Hepatocyte (in vitro differentiated cells): ENCODE measurements at regions not wholly inside any gene's neighbourhood (a gene's known extent, or its start where the extent isn't known, plus 50 kb on each side); places are given as distances from the start of the nearest gene placed in this dataset.

ENCODE experiments used
- DNase-seq: peaks from one replicate; pipeline ENCODE4 v3.0.0-alpha.2; 2016; ENCODE audit warnings: low spot score
- H2AFZ ChIP-seq: fragments of 200-600 bp; sonication (generic); 2 replicates; pipeline ENCODE4 v1.6.0; 2016; ENCODE audit warnings: antibody characterized with exemption, mild to moderate bottlenecking
- H3K27ac ChIP-seq: fragments of 200-600 bp; sonication (generic); 2 replicates; pipeline ENCODE4 v1.5.1; 2016; ENCODE audit warnings: mild to moderate bottlenecking
- H3K27me3 ChIP-seq: fragments of 200-600 bp; sonication (generic); 2 replicates; pipeline ENCODE4 v1.6.1; 2016
- H3K36me3 ChIP-seq: fragments of 200-600 bp; sonication (generic); replicated peaks from 2 replicates; pipeline ENCODE4 v1.5.1; 2016; ENCODE audit warnings: low read depth; ENCODE audit not compliant: insufficient read depth
- H3K4me1 ChIP-seq: fragments of 200-600 bp; sonication (generic); 2 replicates; pipeline ENCODE4 v1.5.1; 2016; ENCODE audit warnings: mild to moderate bottlenecking, moderate library complexity; ENCODE audit not compliant: insufficient read depth
- H3K4me2 ChIP-seq: fragments of 200-600 bp; sonication (generic); 2 replicates; pipeline ENCODE4 v1.6.0; 2016
- H3K4me3 ChIP-seq: fragments of 200-600 bp; sonication (generic); 2 replicates; pipeline ENCODE4 v1.5.1; 2016; ENCODE audit warnings: mild to moderate bottlenecking
- H3K79me2 ChIP-seq: fragments of 200-600 bp; sonication (generic); 2 replicates; pipeline ENCODE4 v1.6.0; 2017; ENCODE audit warnings: mild to moderate bottlenecking
- H3K9me2 ChIP-seq: fragments of 200-600 bp; sonication (generic); replicated peaks from 2 replicates; pipeline ENCODE4 v1.6.0; 2017; ENCODE audit warnings: mild to moderate bottlenecking; ENCODE audit not compliant: insufficient read depth
- H3K9me3 ChIP-seq: fragments of 200-600 bp; sonication (generic); 2 replicates; pipeline ENCODE4 v1.5.1; 2016; ENCODE audit warnings: low read depth, mild to moderate bottlenecking
- H4K20me1 ChIP-seq: fragments of 200-600 bp; sonication (generic); 2 replicates; pipeline ENCODE4 v1.6.0; 2016; ENCODE audit warnings: mild to moderate bottlenecking; ENCODE audit not compliant: insufficient read depth, poor library complexity, severe bottlenecking
- EZH2 ChIP-seq: fragments of 200-600 bp; sonication (generic); IDR thresholded peaks from 2 replicates; pipeline ENCODE4 v1.6.1; 2016; ENCODE audit warnings: antibody characterized with exemption, mild to moderate bottlenecking, borderline replicate concordance
- EZH2phosphoT487 ChIP-seq: fragments of 200-600 bp; sonication (generic); IDR thresholded peaks from one replicate; pipeline ENCODE4 v1.6.1; 2018; ENCODE audit warnings: antibody characterized with exemption, mild to moderate bottlenecking, low read depth, moderate library complexity; ENCODE audit not compliant: unreplicated experiment, severe bottlenecking
- whole genome bisulfite sequencing: methylation state at CpG from one replicate; pipeline ENCODE4 v1.1.6; 2016; ENCODE audit warnings: low lambda C conversion rate; ENCODE audit errors: missing lambda C conversion rate; 5-methylcytosine and 5-hydroxymethylcytosine counted together
- TF ChIP-seq, protein P1 (sequence below): fragments of 200-600 bp; sonication (generic); IDR thresholded peaks from 2 replicates; pipeline ENCODE4 v1.5.1; 2016; ENCODE audit warnings: antibody characterized with exemption, mild to moderate bottlenecking; ENCODE audit not compliant: poor library complexity

GRCh38 chrX:45601052-45601451 is 400.4 kb upstream of the DIPK2B start:
- H4K20me1 ChIP-seq = no peaks in the 10 kb centered on the region
- H3K36me3 ChIP-seq = no peaks in the 10 kb centered on the region
- DNase-seq = no peak
- H3K4me1 ChIP-seq = no peaks in the 10 kb centered on the region
- no peak overlapping the region for H3K4me2 ChIP-seq
- TF ChIP-seq EZH2phosphoT487 (no peak), EZH2 (no peak)
- TF ChIP-seq, protein P1, sequence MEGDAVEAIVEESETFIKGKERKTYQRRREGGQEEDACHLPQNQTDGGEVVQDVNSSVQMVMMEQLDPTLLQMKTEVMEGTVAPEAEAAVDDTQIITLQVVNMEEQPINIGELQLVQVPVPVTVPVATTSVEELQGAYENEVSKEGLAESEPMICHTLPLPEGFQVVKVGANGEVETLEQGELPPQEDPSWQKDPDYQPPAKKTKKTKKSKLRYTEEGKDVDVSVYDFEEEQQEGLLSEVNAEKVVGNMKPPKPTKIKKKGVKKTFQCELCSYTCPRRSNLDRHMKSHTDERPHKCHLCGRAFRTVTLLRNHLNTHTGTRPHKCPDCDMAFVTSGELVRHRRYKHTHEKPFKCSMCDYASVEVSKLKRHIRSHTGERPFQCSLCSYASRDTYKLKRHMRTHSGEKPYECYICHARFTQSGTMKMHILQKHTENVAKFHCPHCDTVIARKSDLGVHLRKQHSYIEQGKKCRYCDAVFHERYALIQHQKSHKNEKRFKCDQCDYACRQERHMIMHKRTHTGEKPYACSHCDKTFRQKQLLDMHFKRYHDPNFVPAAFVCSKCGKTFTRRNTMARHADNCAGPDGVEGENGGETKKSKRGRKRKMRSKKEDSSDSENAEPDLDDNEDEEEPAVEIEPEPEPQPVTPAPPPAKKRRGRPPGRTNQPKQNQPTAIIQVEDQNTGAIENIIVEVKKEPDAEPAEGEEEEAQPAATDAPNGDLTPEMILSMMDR = no peak
- no peaks in the 10 kb centered on the region for H3K9me3 ChIP-seq
- no peak overlapping the region for H3K4me3 ChIP-seq
- H2AFZ ChIP-seq = no peak overlapping the region
- WGBS = 64% methylated on average over 5 of the region's 5 CpGs
- H3K9me2 ChIP-seq = no peaks in the 10 kb centered on the region
- no peaks in the 10 kb centered on the region for H3K79me2 ChIP-seq
- no peak overlapping the region for H3K27ac ChIP-seq
- no peaks in the 10 kb centered on the region for H3K27me3 ChIP-seq

GRCh38 chrX:45598861-45599260 is 398.2 kb upstream of the DIPK2B start:
- no peak for DNase-seq

GRCh38 chrX:45596188-45596808 is 395.6 kb upstream of the DIPK2B start:
- DNase-seq = no peak
- no peaks in the 10 kb centered on the region for H3K79me2 ChIP-seq
- no peak overlapping the region for H3K4me3 ChIP-seq
- no peaks in the 10 kb centered on the region for H3K27me3 ChIP-seq
- H2AFZ ChIP-seq = no peak overlapping the region
- H3K4me2 ChIP-seq = no peak overlapping the region
- H3K4me1 ChIP-seq = no peaks in the 10 kb centered on the region
- no peaks in the 10 kb centered on the region for H3K36me3 ChIP-seq
- TF ChIP-seq EZH2phosphoT487 = no peak
- no peak for TF ChIP-seq EZH2
- TF ChIP-seq, protein P1 = no peak
- no peaks in the 10 kb centered on the region for H3K9me3 ChIP-seq
- 65% methylated on average over 2 of the region's 2 CpGs for WGBS
- no peak overlapping the region for H3K27ac ChIP-seq
- no peaks in the 10 kb centered on the region for H3K9me2 ChIP-seq
- no peaks in the 10 kb centered on the region for H4K20me1 ChIP-seq

More at GRCh38 chrX:45598861-45599260, 398.2 kb upstream of the DIPK2B start:
- Histone ChIP-seq H4K20me1 (no peaks in the 10 kb centered on the region), H3K36me3 (no peaks in the 10 kb centered on the region), H2AFZ (no peak overlapping the region), H3K4me3 (no peak overlapping the region), H3K27ac (no peak overlapping the region), H3K27me3 (no peaks in the 10 kb centered on the region), H3K4me1 (no peaks in the 10 kb centered on the region), H3K9me2 (no peaks in the 10 kb centered on the region), H3K79me2 (no peaks in the 10 kb centered on the region), H3K4me2 (no peak overlapping the region), H3K9me3 (no peaks in the 10 kb centered on the region)
- 67% methylated on average over 3 of the region's 3 CpGs for WGBS
- TF ChIP-seq EZH2phosphoT487 (no peak), EZH2 (no peak)
- TF ChIP-seq, protein P1 = no peak

DNA sequence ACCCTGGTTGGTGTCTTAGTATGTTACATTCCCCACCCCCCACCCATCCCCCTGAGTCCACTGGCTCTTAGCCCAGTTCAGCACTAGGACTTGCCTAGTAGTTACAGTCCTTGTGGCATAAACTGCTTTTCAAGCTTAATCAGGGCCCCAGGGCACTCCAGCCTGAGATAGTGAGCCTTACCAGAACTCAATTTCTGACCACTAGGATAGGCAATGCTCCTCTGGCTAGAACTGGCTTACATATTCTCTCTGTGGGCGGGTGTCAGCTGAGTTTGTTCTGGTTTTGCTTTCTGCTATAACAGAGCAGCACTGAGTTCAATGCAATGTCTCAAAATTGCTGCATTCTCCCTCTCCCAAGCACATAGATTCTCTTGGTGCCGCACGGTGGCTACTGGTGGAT is 391.4 kb upstream of the DIPK2B start:
- no peaks in the 10 kb centered on the region for H3K36me3 ChIP-seq
- no peak overlapping the region for H2AFZ ChIP-seq
- TF ChIP-seq, protein P1 = no peak
- TF ChIP-seq EZH2 (no peak), EZH2phosphoT487 (no peak)
- H3K27me3 ChIP-seq = no peaks in the 10 kb centered on the region
- no peak overlapping the region for H3K27ac ChIP-seq
- H3K4me1 ChIP-seq = no peaks in the 10 kb centered on the region
- H3K4me2 ChIP-seq = no peak overlapping the region
- no peak overlapping the region for H3K4me3 ChIP-seq
- H3K79me2 ChIP-seq = no peaks in the 10 kb centered on the region
- H3K9me3 ChIP-seq = no peaks in the 10 kb centered on the region
- no peaks in the 10 kb centered on the region for H3K9me2 ChIP-seq
- no peaks in the 10 kb centered on the region for H4K20me1 ChIP-seq
- no peak for DNase-seq
- WGBS = 68% methylated on average over 3 of the region's 3 CpGs
